ENCODE measurements at regions not wholly inside any gene's neighbourhood (a gene's known extent, or its start where the extent isn't known, plus 50 kb on each side); places are given as distances from the start of the nearest gene placed in this dataset.

GRCh38 chr2:126751477-126751876 is 95.5 kb downstream of the GYPC start:
- TF ChIP-seq CTCF (conservative IDR thresholded peaks at IDR 0.05 in 1 of 2, IDR thresholded peaks at IDR 0.05 in 1 of 2; ENCODE audit: low read depth in 1 of 2, low read length in 2 of 2) (no peak), EZH2 (IDR thresholded peaks at IDR 0.05; ENCODE audit: low read length, missing control alignments) (no peak)
